ENCODE measurements at regions not wholly inside any gene's neighbourhood (a gene's known extent, or its start where the extent isn't known, plus 50 kb on each side); places are given as distances from the start of the nearest gene placed in this dataset.

GRCh38 chr13:48158290-48158689, 63.4 kb upstream of the MED4 start:
- no peak for TF ChIP-seq RFX5 (IDR thresholded peaks at IDR 0.05; ENCODE audit: low read depth, low read length)
- TF ChIP-seq, protein P1, sequence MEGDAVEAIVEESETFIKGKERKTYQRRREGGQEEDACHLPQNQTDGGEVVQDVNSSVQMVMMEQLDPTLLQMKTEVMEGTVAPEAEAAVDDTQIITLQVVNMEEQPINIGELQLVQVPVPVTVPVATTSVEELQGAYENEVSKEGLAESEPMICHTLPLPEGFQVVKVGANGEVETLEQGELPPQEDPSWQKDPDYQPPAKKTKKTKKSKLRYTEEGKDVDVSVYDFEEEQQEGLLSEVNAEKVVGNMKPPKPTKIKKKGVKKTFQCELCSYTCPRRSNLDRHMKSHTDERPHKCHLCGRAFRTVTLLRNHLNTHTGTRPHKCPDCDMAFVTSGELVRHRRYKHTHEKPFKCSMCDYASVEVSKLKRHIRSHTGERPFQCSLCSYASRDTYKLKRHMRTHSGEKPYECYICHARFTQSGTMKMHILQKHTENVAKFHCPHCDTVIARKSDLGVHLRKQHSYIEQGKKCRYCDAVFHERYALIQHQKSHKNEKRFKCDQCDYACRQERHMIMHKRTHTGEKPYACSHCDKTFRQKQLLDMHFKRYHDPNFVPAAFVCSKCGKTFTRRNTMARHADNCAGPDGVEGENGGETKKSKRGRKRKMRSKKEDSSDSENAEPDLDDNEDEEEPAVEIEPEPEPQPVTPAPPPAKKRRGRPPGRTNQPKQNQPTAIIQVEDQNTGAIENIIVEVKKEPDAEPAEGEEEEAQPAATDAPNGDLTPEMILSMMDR (conservative IDR thresholded peaks at IDR 0.05; ENCODE audit: low read depth, low read length), result no peak
- no peak for TF ChIP-seq POLR2A (IDR thresholded peaks at IDR 0.05; ENCODE audit: low read depth, low read length)
- TF ChIP-seq BHLHE40 (IDR thresholded peaks at IDR 0.05; ENCODE audit: low read depth, low read length), result no peak
- TF ChIP-seq, protein P2, sequence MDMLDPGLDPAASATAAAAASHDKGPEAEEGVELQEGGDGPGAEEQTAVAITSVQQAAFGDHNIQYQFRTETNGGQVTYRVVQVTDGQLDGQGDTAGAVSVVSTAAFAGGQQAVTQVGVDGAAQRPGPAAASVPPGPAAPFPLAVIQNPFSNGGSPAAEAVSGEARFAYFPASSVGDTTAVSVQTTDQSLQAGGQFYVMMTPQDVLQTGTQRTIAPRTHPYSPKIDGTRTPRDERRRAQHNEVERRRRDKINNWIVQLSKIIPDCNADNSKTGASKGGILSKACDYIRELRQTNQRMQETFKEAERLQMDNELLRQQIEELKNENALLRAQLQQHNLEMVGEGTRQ (IDR thresholded peaks at IDR 0.05; ENCODE audit: low read depth, low read length), result no peak
- TF ChIP-seq MXI1 (IDR thresholded peaks at IDR 0.05; ENCODE audit: borderline replicate concordance, low read depth, low read length), result no peak
- no peak for TF ChIP-seq MAFK (IDR thresholded peaks at IDR 0.05; ENCODE audit: low read depth, low read length)

Measured in IMR-90 (cell line).